Activated CD8-positive, alpha-beta T cell treated with anti-CD3 and anti-CD28 coated beads, Interleukin-2, amount 10 ng/mL, durations not matched to agents 7 days and 5 days (primary cell): ENCODE measurements at regions not wholly inside any gene's neighbourhood (a gene's known extent, or its start where the extent isn't known, plus 50 kb on each side); places are given as distances from the start of the nearest gene placed in this dataset.

Source experiments
- ATAC-seq: fragments of 150-1000 bp; cut with Tn5 transposase; one replicate; pipeline ENCODE4 v1.10.0; 2021; ENCODE audit warnings: moderate library complexity
- CTCF ChIA-PET: fragments of 350-600 bp; sonication (Branson Sonifier 250); formaldehyde crosslinking; loops from one replicate; lab custom pipeline; 2021; ENCODE audit warnings: antibody characterized with exemption; lab: Charles Lee
- POLR2A ChIA-PET: fragments of 350-600 bp; sonication (Branson Sonifier 250); formaldehyde crosslinking; loops from one replicate; lab custom pipeline; 2021; ENCODE audit warnings: antibody characterized with exemption; lab: Charles Lee
- DNase-seq: peaks from one replicate; pipeline ENCODE4 v3.0.0-alpha.2; 2020
- H3K27ac Mint-ChIP-seq: one replicate; pipeline ENCODE4 v1.8.0; 2021; ENCODE audit warnings: mild to moderate bottlenecking, mixed read lengths
- H3K27me3 Mint-ChIP-seq: one replicate; pipeline ENCODE4 v1.8.0; 2021; ENCODE audit warnings: low read depth, mixed read lengths
- H3K36me3 Mint-ChIP-seq: one replicate; pipeline ENCODE4 v1.8.0; 2021; ENCODE audit warnings: low read depth, mixed read lengths
- H3K4me1 Mint-ChIP-seq: one replicate; pipeline ENCODE4 v1.8.0; 2021; ENCODE audit warnings: low read depth, mixed read lengths
- H3K4me3 Mint-ChIP-seq: one replicate; pipeline ENCODE4 v1.8.0; 2021; ENCODE audit warnings: mild to moderate bottlenecking, mixed read lengths
- H3K9me3 Mint-ChIP-seq: one replicate; pipeline ENCODE4 v1.8.0; 2022; ENCODE audit warnings: mixed read lengths; ENCODE audit not compliant: insufficient read depth

DNA sequence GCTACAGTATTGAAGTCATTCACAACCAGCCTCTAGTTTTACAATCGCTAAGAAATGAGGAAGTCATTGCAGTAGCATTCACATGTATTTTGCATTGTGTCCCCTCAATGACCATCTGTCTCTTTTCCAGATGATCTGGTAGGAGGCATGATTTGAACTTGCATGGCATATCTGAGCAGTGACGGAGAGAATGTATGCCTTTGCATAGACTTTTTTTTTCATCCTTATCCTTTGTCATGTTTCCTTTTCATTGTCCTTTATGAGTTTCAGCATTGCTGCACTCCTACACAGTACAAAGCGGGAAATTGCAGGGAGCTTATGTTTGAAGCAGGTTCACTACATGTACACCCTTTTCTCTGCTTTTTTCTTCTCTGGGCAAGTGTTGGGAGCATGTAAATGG, 516.4 kb upstream of the GRIA3 start:
- CTCF ChIA-PET: no interaction called here
- no peaks in the 10 kb centered on the region for H3K27me3 Mint-ChIP-seq
- no peak overlapping the region for H3K27ac Mint-ChIP-seq
- no peaks in the 10 kb centered on the region for H3K36me3 Mint-ChIP-seq
- H3K9me3 Mint-ChIP-seq: no peaks in the 10 kb centered on the region
- no peaks in the 10 kb centered on the region for H3K4me1 Mint-ChIP-seq
- DNase-seq (no peak), ATAC-seq (no peak)
- POLR2A ChIA-PET: no interaction called here
- H3K4me3 Mint-ChIP-seq: no peak overlapping the region

DNA sequence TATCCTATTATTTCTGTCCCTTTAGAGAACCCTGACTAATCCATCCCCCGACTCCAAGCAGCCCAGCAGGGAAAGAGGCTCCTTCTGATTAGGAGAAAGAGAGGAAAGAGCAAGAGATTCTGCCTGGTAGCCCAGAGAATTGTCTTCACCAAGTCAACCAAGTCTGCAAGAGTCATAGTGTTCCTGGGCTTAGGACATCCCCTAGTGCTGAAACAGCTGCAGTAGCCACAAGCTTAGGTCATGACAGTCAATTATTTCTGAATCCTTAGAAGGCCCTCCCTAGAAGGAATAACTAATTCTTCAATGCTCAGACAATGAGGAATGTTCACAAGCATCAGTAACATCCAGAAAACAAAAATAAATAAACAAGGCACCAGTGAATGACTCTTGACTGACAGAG, 480.3 kb upstream of the GRIA3 start:
- POLR2A ChIA-PET: no interaction called here
- H3K27me3 Mint-ChIP-seq: no peaks in the 10 kb centered on the region
- H3K4me3 Mint-ChIP-seq: no peak overlapping the region

DNA sequence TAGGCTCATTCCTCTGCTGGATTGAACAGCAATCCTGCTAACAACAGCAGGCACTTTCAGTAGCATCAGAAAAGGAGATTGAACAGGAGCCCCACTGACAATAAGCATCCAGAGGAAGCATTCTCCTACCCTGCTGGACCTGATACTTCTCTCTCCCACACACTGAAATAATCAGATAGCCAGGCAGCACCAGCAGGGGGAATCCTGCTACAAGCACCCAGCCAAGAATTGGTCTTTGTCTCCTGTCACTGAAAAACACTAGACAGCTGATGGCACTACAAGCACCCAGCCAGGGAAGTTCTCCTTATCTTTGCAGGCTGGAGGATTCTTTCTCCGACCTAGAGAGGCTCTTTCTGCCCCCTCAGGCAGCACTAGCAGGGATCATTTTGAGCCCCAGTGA, 444.3 kb upstream of the GRIA3 start:
- ChIA-PET CTCF (no interaction called here), POLR2A (no interaction called here)
- Mint-ChIP-seq H3K4me3 (no peak overlapping the region), H3K27me3 (no peaks in the 10 kb centered on the region), H3K9me3 (no peaks in the 10 kb centered on the region), H3K4me1 (no peaks in the 10 kb centered on the region), H3K27ac (no peak overlapping the region), H3K36me3 (no peaks in the 10 kb centered on the region)
- ATAC-seq (no peak), DNase-seq (no peak)

More for the DNA sequence above, 480.3 kb upstream of the GRIA3 start:
- H3K36me3 Mint-ChIP-seq: no peaks in the 10 kb centered on the region
- H3K4me1 Mint-ChIP-seq: no peaks in the 10 kb centered on the region
- CTCF ChIA-PET: no interaction called here
- DNase-seq (no peak), ATAC-seq (no peak)
- H3K27ac Mint-ChIP-seq: no peak overlapping the region
- no peaks in the 10 kb centered on the region for H3K9me3 Mint-ChIP-seq

DNA sequence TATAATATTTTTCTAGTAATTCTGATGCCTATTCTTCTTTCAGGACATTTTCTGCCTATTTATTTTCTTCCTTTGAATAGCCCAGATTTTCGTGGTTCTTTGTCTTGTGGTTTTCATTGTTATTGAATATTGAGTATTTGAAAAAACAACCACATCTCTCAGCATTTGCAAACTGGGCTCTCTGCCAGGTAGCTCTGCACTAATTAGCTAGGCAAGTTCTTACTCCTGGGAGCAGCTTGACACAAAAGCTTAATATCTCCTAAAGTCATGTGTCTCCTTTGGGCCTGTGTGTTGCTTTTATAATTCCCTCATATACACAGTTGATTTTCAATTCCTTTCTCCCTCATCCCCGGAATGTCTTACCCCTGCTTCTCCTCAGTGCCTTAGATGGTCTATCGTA, 413.5 kb upstream of the GRIA3 start:
- H3K36me3 Mint-ChIP-seq: no peaks in the 10 kb centered on the region
- H3K27ac Mint-ChIP-seq: no peak overlapping the region
- DNase-seq (no peak), ATAC-seq (no peak)
- H3K4me3 Mint-ChIP-seq: no peak overlapping the region
- ChIA-PET POLR2A (no interaction called here), CTCF (no interaction called here)
- no peaks in the 10 kb centered on the region for H3K27me3 Mint-ChIP-seq
- no peaks in the 10 kb centered on the region for H3K4me1 Mint-ChIP-seq
- H3K9me3 Mint-ChIP-seq: no peaks in the 10 kb centered on the region

DNA sequence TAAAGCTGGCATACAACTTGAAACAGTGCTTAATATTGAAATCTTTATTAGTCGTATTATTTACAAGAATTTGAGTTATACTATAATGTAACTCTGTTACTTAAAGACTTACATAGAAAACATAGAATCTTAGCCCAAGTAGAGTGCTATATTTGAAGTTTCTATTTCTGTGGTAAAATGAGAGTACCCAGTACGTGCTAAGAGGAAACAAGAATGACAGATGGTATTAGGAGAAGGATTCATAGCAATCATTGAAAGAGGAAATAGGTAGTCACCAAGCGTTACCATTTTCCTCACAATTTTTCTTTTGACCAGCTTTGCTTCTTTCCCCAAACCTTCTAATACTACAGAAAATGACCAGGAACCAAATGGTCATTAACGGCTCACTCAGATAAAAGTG, 412.1 kb upstream of the GRIA3 start:
- no peak for DNase-seq
- Mint-ChIP-seq H3K27me3 (no peaks in the 10 kb centered on the region), H3K36me3 (no peaks in the 10 kb centered on the region), H3K4me1 (no peaks in the 10 kb centered on the region), H3K4me3 (no peak overlapping the region), H3K27ac (no peak overlapping the region), H3K9me3 (no peaks in the 10 kb centered on the region)
- no peak for ATAC-seq
- POLR2A ChIA-PET: no interaction called here
- CTCF ChIA-PET: no interaction called here

DNA sequence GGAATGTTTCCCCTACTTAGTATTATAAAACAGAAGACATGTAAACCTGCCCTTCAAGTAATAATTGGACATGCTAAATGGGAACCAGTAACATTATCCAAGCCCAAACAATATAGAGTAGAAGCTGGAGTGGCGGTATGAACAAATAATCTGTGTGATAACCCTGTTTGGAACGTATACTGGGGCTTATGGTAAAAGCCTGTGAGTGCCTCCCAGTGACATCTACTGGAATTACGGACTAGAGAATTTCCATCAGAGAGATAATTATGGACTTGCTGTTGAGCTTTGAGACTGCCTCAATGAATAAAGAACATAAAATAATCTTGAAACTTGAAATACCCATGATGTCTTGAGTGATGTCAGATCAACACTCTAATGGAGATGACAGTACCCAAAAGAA, 406.3 kb upstream of the GRIA3 start:
- POLR2A ChIA-PET: no interaction called here
- Mint-ChIP-seq H3K27me3 (no peaks in the 10 kb centered on the region), H3K4me1 (no peaks in the 10 kb centered on the region), H3K9me3 (no peaks in the 10 kb centered on the region), H3K36me3 (no peaks in the 10 kb centered on the region), H3K27ac (no peak overlapping the region), H3K4me3 (no peak overlapping the region)
- ATAC-seq: no peak
- CTCF ChIA-PET: interaction anchor here (0.8 kb wide), 1 partner anchor 8 kb away, joined by 3 read pairs; no protein-coding TSS in a partner anchor
- DNase-seq: no peak

DNA sequence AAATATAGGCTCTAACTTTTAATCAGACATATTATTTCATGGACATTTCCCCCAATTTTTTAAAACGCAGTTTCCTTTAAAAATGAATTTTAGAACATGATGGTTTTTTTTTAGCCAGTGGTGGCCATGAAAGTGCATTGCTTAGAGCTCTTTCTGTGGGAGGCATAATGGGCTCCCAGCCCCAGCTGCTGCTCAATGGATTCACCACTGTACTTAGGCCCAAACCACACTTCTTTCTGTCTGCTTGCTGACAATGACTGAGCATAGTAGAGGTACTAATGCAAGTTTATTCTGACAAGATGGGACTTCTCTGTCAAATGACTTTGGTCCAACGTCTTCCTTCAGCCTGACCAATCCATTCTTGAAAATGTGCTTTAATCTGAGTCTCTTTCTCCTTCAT, 400.2 kb upstream of the GRIA3 start:
- POLR2A ChIA-PET: no interaction called here

DNA sequence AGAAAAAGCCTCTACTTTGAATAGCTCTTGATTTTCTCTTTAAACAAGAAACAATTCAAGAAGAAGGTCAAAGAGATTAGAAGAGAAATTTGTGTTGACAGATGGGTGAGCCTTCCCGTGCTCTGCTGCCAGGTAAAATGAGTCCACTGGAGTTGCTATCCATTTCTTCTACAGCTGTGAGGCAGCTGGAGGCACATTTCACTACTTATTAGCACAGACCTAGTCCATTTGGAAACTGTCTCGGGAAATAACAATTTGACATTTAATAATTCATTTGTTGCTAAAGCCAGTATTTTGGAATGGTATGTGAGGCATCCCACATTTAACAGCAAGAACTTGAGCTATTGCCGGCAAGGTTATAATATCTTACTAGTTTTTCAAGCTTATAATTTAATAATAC, 396.8 kb upstream of the GRIA3 start:
- ChIA-PET CTCF (no interaction called here), POLR2A (no interaction called here)
- no peaks in the 10 kb centered on the region for H3K4me1 Mint-ChIP-seq
- H3K4me3 Mint-ChIP-seq: no peak overlapping the region
- no peak overlapping the region for H3K27ac Mint-ChIP-seq
- no peaks in the 10 kb centered on the region for H3K9me3 Mint-ChIP-seq
- H3K36me3 Mint-ChIP-seq: no peaks in the 10 kb centered on the region
- no peak for ATAC-seq
- no peaks in the 10 kb centered on the region for H3K27me3 Mint-ChIP-seq
- DNase-seq: no peak

More for the DNA sequence above, 400.2 kb upstream of the GRIA3 start:
- Mint-ChIP-seq H3K4me1 (no peaks in the 10 kb centered on the region), H3K4me3 (no peak overlapping the region), H3K27me3 (no peaks in the 10 kb centered on the region), H3K36me3 (no peaks in the 10 kb centered on the region), H3K9me3 (no peaks in the 10 kb centered on the region), H3K27ac (no peak overlapping the region)
- CTCF ChIA-PET: no interaction called here
- no peak for ATAC-seq
- DNase-seq: no peak

DNA sequence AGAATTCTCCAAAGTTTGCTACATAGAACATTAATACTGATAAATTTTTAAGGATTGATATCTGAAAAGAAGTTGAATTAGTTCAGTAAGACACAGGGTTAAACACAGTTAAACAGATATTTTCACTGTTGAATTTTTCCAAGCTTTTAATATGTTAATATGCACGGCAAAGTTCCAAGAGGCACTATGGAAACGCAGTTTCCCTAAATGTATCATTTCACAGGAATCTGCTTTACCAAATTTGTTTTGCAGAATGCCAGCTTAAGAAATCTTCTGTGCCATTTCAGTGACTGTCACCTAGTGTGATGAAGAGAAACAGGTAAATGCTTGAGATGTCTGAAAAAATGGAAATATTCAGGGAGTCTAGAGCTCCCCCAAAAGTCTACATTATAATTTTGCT, 395.9 kb upstream of the GRIA3 start:
- no peak for DNase-seq
- Mint-ChIP-seq H3K4me1 (no peaks in the 10 kb centered on the region), H3K27me3 (no peaks in the 10 kb centered on the region), H3K9me3 (no peaks in the 10 kb centered on the region), H3K4me3 (no peak overlapping the region), H3K27ac (no peak overlapping the region), H3K36me3 (no peaks in the 10 kb centered on the region)
- CTCF ChIA-PET: interaction anchor here (0.6 kb wide), 1 partner anchor 12 kb away, joined by 3 read pairs; no protein-coding TSS in a partner anchor
- POLR2A ChIA-PET: no interaction called here
- ATAC-seq: no peak

DNA sequence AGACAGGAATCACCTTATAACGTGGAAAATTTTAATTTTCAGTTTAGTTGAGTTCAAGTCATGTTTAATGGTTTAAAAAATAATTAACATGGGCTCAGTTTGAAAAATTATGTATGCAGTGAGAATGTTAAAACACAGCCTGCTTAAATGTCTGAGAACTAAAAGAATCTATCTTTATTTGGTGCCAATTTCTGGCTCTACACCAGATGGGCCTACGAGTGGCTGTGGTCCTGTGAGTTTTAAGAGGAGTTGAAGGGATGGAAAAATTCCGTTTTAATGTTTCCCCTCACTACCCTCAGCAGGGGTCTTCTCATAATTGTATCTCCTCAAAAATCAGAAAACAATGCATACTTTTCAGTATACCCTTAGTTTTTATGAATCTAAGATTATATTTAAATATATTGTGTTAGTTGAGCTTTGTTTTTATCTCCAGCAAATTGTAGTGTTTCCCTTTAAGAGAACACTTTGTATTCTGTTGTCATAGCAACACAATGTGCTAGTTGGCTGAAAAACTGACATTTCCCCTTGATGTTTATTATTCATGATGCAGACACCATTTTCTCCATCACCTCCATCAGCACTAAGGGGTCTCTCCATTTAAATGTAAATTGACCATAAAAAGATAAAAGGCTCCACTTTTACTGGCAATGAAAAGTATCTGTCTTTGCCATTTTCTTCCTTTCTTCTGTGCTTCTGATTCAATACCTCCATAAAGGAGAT, 393.5 kb upstream of the GRIA3 start:
- Mint-ChIP-seq H3K9me3 (no peaks in the 10 kb centered on the region), H3K27ac (no peak overlapping the region), H3K36me3 (no peaks in the 10 kb centered on the region), H3K27me3 (no peaks in the 10 kb centered on the region), H3K4me1 (no peaks in the 10 kb centered on the region), H3K4me3 (no peak overlapping the region)
- ATAC-seq (no peak), DNase-seq (no peak)
- ChIA-PET POLR2A (no interaction called here), CTCF (no interaction called here)

DNA sequence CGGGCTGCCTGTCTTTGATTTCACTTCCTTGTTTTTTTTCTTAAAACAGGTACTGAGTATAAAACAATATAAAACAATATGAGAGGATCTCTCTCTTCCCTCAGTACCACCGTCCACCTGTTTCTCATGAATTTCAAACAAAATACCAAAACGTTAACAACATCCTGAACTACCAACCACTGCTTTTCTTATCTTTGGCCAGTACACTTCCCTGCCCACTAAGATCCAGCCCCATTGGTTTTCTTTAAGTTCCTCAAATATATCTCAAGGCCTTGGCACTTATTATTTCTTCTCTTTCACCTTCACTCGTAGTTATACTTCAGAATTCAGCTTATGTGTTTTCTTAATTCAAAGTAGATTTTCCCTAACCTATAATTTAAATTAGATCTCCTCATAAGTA, 370.2 kb upstream of the GRIA3 start:
- H3K36me3 Mint-ChIP-seq: no peaks in the 10 kb centered on the region
- ATAC-seq: no peak

DNA sequence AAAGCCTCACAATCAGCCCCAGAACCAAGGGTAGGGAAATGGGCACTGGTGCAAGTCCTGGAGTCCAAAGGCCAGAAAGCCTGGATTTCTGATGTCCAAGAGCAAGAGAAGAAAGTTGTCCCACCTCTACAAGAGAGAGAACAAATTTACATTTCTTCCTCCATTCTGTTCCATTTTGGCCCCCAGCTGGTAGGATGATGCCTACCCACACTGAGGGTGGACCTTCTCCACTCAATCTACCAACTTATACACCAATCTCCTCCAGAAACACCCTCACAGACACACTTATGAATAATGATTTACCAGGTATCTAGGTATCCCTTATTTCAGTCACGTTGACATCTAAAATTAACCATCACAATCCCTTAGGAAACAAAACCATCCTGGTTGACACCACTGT, 367.8 kb upstream of the GRIA3 start:
- ATAC-seq: no peak
- CTCF ChIA-PET: no interaction called here

More for the DNA sequence above, 370.2 kb upstream of the GRIA3 start:
- H3K27me3 Mint-ChIP-seq: no peaks in the 10 kb centered on the region
- ChIA-PET POLR2A (no interaction called here), CTCF (no interaction called here)
- H3K9me3 Mint-ChIP-seq: no peaks in the 10 kb centered on the region
- H3K4me3 Mint-ChIP-seq: no peak overlapping the region
- no peak for DNase-seq
- H3K4me1 Mint-ChIP-seq: no peaks in the 10 kb centered on the region
- no peak overlapping the region for H3K27ac Mint-ChIP-seq

More for the DNA sequence above, 367.8 kb upstream of the GRIA3 start:
- no peak overlapping the region for H3K4me3 Mint-ChIP-seq
- H3K9me3 Mint-ChIP-seq: no peaks in the 10 kb centered on the region
- H3K27ac Mint-ChIP-seq: no peak overlapping the region
- DNase-seq: no peak
- POLR2A ChIA-PET: no interaction called here
- no peaks in the 10 kb centered on the region for H3K27me3 Mint-ChIP-seq
- no peaks in the 10 kb centered on the region for H3K4me1 Mint-ChIP-seq
- no peaks in the 10 kb centered on the region for H3K36me3 Mint-ChIP-seq
